ENCODE measurements at regions not wholly inside any gene's neighbourhood (a gene's known extent, or its start where the extent isn't known, plus 50 kb on each side); places are given as distances from the start of the nearest gene placed in this dataset.

DNA sequence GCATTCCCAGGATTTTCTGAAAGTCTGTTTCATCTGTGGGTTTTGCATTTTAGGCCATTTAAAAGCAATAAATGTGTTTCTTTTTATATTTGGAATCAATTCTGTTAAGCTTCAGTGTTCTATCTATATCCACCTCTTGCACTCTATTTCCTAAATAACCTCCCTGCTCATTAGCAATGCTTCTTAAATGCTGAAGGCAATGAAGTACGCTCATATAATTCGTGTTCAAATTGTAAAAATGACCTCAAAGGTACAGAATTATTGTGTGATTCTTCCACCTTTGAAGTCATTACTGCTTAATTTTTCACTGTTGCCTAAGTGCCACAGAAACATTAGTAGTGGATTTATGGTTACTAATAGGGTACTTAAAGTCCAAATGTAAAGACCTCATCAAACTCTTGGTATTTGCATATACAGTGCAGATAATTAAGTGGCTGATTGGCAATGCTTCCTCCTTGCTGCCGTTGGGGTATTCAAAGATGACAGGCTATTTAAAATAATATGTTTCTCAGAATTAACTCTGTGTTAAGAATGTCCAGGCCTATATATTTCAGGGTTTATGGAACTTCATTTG is 730.8 kb downstream of the TECRL start:
- TF ChIP-seq, protein P1, sequence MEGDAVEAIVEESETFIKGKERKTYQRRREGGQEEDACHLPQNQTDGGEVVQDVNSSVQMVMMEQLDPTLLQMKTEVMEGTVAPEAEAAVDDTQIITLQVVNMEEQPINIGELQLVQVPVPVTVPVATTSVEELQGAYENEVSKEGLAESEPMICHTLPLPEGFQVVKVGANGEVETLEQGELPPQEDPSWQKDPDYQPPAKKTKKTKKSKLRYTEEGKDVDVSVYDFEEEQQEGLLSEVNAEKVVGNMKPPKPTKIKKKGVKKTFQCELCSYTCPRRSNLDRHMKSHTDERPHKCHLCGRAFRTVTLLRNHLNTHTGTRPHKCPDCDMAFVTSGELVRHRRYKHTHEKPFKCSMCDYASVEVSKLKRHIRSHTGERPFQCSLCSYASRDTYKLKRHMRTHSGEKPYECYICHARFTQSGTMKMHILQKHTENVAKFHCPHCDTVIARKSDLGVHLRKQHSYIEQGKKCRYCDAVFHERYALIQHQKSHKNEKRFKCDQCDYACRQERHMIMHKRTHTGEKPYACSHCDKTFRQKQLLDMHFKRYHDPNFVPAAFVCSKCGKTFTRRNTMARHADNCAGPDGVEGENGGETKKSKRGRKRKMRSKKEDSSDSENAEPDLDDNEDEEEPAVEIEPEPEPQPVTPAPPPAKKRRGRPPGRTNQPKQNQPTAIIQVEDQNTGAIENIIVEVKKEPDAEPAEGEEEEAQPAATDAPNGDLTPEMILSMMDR (IDR thresholded peaks at IDR 0.05; ENCODE audit: low read depth, low read length, missing control alignments) = no peak
- no peak for DNase-seq (ENCODE audit: extremely low read depth, low read depth)
- H3K4me3 ChIP-seq (replicated peaks; ENCODE audit: low read depth, low read length) = no peak overlapping the region

DNA sequence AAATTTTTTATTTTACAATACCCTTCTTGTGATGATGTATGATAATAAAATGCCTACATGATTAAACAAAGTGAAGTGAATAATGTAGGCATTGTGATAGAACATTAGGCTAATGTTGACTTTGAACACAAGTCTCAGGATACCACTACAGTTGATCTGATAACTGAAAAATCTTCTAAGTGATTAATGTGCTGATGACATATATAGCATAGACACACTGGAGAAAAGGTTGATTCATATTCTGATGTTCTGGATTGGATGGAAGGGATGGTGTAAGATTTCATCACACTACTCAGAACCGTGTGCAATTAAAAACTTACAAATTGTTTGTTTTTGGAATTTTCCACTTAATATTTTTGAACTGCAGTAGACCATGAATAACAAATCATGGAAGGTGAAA is 738.5 kb downstream of the TECRL start:
- DNase-seq (ENCODE audit: extremely low read depth, low read depth) = no peak
- TF ChIP-seq, protein P1 (IDR thresholded peaks at IDR 0.05; ENCODE audit: low read depth, low read length, missing control alignments) = no peak
- no peak overlapping the region for H3K4me3 ChIP-seq (replicated peaks; ENCODE audit: low read depth, low read length)

DNA sequence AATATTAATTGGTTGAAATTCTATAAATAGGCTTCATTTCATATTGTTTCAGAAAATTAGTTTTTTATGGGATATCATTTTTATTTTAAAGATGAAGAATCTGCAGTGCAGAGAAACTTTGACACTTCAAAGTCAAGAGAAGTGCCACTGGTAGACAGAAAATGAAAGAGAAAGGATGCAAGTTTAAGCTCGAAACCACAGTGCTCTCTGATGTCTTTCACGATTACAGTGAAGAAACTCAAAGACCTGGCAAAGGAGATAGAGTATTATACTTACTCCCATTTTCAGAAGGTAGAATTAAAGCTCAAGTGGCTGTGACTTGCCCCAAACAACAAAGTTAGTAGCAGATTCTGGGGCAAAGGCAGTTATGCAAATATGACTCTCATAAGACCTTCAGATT is 745.4 kb downstream of the TECRL start:
- DNase-seq (ENCODE audit: extremely low read depth, low read depth) = no peak

DNA sequence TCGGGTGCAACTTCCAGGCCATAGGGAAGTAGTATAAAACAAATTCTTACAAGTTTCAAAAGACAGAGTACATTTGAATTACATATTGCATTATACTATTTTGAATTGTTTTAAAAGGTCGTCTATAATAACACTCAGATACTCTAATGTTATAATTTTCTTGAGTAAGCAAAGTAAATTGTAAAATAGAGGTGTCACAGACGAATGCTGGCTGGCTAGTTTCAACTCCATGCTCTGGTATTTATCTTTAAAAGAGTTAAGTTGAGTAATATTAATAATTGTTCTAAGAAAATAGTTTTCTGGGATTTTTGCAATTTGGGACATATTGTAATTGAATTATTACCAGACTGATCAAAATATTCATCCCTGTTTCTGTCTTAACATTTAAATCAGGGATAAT is 764.9 kb downstream of the TECRL start:
- no peak for DNase-seq (ENCODE audit: extremely low read depth, low read depth)

More for the DNA sequence above, 745.4 kb downstream of the TECRL start:
- TF ChIP-seq, protein P1 (IDR thresholded peaks at IDR 0.05; ENCODE audit: low read depth, low read length, missing control alignments) = no peak
- H3K4me3 ChIP-seq (replicated peaks; ENCODE audit: low read depth, low read length) = no peak overlapping the region

DNA sequence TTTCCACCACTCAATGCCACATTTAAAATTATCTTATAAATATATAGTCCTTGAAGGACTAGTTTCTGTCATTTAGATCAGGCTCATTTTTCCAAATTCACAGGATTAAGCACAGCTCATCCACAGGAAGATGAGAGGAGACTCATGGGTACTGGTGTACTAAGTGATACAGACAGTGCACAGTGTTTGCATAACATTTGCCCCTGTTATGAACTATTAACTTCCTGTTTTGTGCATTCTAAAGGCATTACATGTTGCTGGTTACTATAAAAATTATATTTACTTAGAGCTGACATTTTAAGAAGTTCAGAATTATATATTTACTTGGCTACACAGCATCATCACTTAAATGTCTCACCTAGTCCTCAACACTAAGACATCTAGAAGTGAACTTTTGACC is 772.0 kb downstream of the TECRL start:
- TF ChIP-seq, protein P1 (IDR thresholded peaks at IDR 0.05; ENCODE audit: low read depth, low read length, missing control alignments) = no peak
- DNase-seq (ENCODE audit: extremely low read depth, low read depth) = no peak
- no peak overlapping the region for H3K4me3 ChIP-seq (replicated peaks; ENCODE audit: low read depth, low read length)

More for the DNA sequence above, 764.9 kb downstream of the TECRL start:
- TF ChIP-seq, protein P1 (IDR thresholded peaks at IDR 0.05; ENCODE audit: low read depth, low read length, missing control alignments) = no peak
- no peak overlapping the region for H3K4me3 ChIP-seq (replicated peaks; ENCODE audit: low read depth, low read length)

DNA sequence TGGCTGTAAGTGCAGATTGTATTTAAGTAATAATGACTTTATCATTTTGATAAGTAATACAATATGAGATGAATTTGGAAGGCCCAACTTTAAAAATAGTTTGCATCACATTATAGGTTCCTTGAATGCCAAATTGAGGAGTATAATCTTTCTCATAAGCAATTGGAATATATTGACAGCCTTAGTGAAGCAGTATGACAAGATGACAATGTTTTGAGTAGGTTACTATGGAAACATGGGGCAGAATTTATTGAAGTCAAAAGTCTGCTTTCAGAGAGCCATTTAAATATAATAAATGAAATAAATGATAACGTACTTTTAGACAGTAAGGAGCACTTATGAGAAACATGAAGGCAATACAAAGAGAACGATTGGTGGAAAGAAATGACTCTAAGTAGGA is 776.4 kb downstream of the TECRL start:
- TF ChIP-seq, protein P1 (IDR thresholded peaks at IDR 0.05; ENCODE audit: low read depth, low read length, missing control alignments) = no peak

DNA sequence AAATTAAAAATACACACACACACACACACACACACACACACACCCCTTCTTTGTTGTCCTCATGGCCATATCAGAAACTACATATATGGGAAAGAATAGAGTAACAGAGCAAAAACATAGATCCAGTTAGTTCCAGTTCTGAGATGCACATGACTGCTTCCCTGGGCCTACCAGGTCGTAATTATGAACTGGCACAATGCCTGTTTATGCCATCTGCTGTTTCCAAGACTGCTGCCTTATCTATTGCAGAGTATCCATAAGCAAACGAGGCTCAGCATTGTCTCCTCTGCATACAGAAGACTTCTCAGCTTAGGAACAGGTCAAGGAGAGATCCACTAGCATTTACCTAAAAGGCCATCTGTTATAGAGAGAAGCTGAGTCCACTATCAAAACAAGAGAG is 789.0 kb downstream of the TECRL start:
- DNase-seq (ENCODE audit: extremely low read depth, low read depth) = no peak
- TF ChIP-seq, protein P1 (IDR thresholded peaks at IDR 0.05; ENCODE audit: low read depth, low read length, missing control alignments) = no peak
- no peak overlapping the region for H3K4me3 ChIP-seq (replicated peaks; ENCODE audit: low read depth, low read length)

More for the DNA sequence above, 776.4 kb downstream of the TECRL start:
- no peak for DNase-seq (ENCODE audit: extremely low read depth, low read depth)
- H3K4me3 ChIP-seq (replicated peaks; ENCODE audit: low read depth, low read length) = no peak overlapping the region
